GM19468 (cell line): ENCODE measurements at regions not wholly inside any gene's neighbourhood (a gene's known extent, or its start where the extent isn't known, plus 50 kb on each side); places are given as distances from the start of the nearest gene placed in this dataset.

Experiments used
- ATAC-seq: cut with Tn5 transposase; IDR thresholded peaks from one replicate; pipeline ENCODE4 v1.9.1; 2021; ENCODE audit warnings: mild to moderate bottlenecking, moderate library complexity, moderate number of reproducible peaks; ENCODE audit not compliant: unreplicated experiment; ENCODE audit errors: extremely low read depth

DNA sequence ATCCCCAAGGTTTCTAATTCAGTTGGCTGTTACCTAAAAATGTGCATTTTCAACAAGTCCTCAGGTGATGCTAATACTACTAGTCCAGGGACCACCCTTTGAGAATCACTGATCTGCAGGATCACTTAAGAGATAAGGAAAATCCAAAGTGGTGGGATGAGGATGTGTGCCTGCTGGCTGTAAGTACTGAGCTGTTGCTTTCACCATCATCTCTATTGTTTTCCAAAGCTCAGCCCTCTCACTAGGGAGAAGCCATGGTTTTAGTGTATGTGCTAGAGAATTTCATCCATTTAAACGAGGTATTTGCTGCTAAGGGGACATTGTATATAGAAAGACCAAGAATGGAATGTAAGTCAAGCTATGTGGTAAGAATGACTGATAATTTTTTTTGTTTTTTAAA lies 202.3 kb downstream of the KIF21A start:
- ATAC-seq: no peak

DNA sequence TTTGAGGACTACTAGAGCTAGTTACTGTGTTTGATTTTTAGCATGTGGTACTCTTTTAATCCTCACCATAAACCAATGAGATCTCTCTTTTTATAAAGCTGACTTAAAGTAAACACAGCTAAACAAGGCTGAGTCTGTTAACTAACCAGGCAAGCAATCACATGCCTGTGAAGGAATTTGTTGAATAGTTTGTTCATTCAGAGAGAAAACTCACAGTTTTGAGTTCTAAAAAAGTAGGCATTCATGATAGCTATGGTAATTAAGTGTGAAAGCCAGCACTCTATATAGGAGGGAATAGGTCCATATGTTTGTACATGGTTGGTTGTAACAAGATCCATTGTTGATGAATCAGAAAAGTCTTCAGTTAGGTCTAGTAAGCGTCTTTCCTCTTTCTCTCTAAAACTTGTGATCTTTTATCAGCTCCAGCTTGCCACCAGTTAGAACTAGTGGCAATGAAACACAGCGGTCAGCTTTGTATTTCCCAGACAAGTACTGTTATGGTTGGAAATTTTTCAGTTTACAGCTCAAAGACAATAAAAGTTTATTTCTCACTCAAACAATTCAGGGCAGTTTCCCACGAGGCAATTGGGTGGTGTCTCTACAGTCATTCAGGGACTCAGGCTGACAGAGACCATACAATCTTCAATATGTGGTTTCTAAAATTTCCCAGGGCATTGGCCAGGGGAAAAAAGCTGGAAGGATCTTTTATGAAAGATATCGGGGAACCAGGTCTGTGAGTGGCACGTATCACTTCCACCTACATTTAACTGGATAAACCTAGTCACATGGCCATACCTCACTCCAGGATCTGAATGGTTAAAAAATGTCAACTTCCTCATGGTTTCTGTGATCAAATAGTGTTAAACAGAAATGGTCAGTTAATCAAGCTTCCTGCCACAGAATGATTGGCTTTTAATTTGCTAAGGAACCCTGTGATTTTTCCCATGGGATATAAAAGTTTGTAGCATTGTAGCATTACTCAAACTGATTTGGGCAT lies 203.1 kb downstream of the KIF21A start:
- no peak for ATAC-seq

DNA sequence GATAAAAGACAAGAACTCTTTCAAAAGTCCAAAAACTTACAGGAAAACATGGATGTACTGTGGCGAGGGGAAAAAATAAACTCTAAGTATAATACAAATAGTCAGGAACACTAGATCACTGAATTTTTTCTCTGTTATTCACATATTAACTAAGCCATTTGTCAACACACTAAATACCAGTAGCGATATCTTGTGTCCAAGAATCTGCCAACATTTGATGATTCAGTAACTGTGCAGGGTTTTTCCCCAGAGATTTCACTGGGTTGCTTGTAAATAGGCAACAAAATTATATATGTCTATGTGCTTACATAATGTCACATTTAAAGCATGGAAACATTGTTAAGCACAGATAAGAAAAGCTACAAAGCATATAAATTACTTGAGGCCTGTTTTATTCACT lies 205.9 kb downstream of the KIF21A start:
- no peak for ATAC-seq

DNA sequence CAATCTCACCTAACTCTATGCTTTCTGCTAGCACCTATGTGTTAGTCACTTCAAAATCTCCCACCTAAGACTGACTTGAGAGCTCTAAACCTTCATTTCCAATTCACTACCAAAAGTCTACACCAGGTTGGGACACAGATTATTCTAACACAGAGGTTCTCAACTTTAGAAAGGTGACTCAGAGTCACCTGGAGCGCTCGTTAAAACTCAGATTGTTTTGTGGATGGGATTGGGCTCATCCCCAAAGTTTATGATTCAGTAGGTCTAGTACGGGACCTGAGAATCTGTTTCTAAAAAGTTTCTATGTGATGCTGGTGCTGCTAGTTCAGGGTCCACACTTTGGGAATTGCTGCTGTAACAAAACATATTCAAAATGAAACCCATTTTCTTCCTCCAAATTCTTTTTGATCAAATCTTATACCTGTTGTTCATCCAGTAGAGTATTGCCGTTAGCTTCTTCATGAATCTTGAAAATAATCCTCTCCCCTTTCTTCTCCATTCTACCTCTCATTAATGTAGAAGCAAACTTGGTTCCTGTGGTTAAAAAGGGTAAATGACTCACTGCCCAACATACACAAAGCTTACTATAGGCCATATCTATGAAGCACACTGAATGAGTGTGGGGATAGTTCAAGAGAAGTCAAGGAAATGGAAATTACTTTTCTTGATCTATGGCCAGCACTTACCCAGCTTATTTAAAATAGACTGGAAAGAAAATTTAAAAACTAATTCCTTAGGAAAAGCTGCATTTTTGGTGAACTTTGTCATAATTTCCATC lies 206.7 kb downstream of the KIF21A start:
- ATAC-seq: no peak

DNA sequence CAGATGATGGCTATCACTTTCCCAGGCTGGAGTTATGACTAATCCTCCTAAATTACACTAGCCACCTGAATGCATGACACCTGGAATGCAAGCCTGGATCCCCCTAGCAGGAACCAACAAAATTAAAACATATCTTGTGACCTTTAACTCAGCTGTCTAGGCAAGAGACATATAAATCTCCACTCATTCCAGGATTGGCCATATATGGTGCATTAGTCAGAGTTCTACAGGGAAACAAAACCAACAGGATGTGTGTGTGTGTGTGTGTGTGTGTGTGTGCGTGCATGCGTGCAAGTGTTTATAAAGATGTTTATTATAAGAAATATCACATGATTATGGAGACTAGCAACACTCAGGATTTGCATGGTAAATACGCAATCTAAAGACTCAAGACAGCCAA lies 212.8 kb downstream of the KIF21A start:
- no peak for ATAC-seq

DNA sequence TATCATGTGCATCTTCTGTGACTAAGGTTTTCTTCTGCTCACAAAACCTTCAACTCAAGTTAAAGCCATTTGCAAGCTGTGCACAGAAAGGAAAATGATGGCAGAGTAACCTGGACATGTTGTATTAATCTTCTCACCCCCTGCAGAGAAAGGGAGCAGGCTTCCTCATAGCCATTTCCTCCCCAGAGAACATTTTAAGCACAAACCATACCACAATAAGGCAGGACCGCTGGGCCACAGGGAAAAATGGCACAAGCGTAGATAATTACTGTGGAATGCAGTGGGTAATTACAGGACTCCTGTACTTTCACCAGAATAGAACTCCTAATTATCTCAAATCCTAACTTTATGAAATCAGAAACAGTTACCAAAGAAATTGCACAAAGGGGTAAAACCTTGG lies 215.7 kb downstream of the KIF21A start:
- no peak for ATAC-seq

DNA sequence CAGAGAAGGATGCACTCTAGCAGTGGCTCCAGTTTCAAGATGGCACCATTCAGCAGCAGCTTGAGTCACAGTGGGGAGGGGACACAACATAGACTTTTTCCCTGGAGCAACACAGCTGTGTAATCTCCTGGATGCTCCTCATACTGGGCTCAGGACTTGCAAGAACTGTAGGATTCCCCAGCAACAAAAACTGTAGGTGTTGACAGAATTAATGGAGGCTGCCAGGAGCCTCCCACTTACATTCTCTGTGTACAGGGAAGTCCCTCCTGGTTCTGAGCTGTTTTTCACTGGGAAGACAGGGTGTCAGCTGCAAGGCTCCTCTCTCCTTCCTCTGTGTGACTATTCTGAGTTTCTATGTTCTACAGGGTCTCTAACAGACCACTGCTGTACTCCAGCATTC lies 217.9 kb downstream of the KIF21A start:
- no peak for ATAC-seq

DNA sequence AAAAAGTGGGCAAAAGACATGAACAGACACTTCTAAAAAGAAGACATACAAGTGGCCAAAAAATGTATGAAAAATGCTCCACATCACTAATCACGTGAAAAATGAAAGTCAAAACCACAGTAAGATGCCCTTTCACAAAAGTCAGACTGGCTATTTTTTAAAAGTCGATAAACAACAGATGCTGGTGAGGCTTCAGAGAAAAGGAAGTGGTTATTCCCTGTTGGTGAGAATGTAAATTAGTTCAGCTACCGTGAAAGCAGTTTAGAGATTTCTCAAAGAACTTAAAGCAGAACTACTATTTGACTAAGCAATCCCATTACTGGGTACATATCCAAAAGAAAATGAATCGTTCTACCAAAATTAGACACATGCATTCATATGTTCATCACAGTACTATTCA lies 237.0 kb downstream of the KIF21A start:
- no peak for ATAC-seq

DNA sequence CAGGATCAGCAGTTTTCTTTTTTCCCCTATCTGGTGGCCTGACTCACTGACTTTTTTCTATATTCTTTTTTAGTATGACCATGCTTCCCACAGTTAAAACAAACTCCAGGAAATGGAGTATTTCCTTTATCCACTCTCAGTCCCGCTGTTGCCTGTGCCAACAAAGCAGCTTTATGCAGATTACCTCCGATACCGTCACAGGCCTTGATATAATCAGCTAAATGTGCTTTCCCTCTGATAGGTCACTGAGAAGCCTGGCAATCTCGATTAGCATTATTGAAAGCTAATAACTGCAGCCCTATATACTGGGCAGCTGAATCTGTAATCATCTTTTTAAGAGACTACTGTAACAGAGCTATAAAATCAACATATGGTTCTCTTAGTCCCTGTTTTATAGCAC lies 243.6 kb downstream of the KIF21A start:
- no peak for ATAC-seq

DNA sequence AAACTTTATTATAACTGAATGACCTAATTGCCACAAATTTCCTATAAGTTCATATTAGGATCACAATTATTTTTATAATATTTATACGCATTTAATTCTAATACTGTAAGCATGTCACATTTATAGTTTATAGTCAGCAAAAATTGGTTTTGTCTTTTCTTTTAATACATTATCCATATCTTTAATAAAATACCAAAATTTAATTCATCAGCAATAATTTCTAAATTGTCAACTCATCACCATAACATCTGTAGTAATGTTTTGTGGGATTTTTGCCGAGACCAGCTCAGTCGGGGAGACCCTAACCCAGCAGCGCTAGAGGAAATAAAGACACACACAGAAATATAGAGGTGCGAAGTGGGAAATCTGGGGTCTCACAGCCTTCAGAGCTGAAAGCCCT lies 254.2 kb downstream of the KIF21A start:
- no peak for ATAC-seq

DNA sequence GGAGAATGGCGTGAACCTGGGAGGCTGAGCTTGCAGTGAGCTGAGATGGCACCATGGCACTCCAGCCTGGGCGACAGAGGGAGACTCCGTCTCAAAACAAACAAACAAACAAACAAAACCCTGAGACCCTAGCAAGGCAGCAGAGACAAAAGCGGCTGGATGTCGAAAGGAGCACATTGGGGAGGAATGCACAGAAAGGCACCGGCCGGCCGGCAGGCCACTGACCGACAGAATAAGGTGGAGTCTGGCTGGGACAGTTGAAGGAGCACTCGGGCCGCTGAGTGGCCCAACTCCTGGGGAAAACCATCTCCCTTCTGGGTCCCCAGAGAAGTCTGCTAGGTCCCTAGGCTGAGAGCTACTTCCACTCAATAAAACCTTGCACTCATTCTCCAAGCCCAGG lies 256.2 kb downstream of the KIF21A start:
- ATAC-seq: no peak

DNA sequence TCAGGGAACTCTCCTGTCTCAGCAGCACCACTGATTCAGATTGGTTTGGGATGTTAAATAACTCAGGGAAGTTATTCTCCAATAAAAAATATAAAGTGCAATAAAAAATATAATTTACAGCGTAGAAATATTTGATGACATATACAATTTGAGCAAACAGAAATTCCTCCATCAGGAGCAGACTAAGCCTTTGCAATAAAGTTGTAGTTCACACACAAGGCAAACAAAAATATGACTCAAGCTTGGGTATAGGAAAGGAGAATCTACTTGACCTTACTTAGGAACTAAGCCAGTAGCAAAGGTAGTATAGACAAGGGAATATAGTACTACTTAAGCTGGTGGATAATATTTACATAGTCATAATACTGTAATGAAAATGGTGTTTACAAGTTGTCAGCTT lies 264.1 kb downstream of the KIF21A start:
- ATAC-seq: no peak

DNA sequence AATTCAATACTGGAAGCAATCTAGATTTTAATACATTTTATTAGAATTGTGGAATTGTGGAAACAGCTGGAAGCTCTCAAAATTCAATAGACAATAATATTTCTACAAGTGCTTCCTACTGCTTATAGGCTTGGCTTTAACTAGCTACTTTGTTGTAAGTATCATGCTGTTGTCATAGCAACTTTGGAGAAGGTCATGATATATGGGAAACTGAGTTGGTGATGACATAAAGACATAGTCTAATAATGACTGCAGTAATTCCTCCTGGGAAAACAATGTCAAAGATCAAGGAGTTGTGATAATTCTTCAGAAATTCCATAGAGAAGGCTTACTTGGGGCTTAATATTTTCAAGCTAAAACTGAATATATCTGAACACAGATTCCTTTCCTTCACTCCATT lies 266.6 kb downstream of the KIF21A start:
- no peak for ATAC-seq

DNA sequence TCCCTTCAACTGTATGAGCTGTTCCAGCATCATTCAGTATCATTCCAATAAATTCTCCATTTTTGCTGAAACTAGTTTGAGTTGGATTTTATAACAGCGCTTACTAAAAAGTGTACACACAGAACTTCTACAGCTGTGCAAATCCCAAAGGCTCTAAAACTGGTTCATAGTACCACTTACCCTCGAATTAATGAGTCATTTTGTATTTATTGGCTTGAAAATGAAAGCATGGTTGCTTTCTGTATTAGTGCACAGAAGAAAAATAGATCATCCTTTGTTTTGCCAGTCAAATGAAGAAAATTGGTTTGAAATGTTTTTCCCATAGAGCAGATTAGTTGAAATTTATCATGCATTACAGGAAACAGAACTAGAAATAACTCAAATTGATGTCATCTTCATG lies 268.3 kb upstream of the CPNE8 start:
- peak; percentile 40 for ATAC-seq

DNA sequence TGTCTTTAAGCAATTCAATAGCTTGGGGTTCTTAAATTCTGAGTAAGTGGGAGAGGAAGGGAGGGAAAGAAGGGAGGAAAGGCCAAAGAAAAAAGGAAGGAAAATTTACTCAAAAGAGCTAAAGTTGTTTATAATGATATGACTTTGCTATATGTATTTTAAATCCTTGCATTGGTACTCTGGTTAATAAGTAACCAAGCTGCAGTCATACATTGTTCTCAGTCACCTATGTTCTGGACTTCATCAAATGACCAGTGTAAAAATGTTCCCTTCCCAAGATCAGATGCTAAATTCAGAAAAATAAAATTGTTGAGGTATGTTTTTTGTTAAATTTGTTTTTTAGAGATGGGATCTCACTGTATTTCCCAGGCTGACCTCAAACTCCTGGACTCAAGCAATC lies 259.9 kb upstream of the CPNE8 start:
- ATAC-seq: no peak

DNA sequence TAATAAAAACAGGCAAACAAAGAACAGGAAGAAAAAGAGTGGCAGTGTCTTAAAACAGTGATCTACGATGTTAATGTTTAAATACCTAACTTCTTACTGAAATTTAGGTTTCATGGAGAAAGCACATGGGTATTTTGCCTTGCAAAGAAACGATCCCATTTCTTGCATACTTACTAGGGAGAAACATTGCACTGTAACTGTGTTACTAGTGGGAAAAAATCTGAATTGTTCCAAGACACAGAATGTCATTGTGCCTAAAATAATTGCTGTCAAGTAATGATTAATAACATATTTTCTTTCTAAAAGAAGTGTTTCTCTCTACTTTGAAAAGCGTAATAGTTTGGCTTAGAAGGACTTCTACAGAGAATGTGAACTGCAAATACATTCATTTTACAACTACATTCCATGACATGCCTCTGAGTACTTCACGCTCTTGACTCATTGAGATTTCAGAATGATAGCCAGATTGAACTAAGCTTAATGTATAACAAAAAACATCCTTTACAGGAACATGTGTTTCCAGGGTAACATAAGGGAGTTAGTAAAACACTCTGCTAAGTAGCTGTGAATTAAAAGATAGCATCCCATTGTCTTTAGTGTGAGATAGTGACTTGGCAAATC lies 256.2 kb upstream of the CPNE8 start:
- no peak for ATAC-seq

DNA sequence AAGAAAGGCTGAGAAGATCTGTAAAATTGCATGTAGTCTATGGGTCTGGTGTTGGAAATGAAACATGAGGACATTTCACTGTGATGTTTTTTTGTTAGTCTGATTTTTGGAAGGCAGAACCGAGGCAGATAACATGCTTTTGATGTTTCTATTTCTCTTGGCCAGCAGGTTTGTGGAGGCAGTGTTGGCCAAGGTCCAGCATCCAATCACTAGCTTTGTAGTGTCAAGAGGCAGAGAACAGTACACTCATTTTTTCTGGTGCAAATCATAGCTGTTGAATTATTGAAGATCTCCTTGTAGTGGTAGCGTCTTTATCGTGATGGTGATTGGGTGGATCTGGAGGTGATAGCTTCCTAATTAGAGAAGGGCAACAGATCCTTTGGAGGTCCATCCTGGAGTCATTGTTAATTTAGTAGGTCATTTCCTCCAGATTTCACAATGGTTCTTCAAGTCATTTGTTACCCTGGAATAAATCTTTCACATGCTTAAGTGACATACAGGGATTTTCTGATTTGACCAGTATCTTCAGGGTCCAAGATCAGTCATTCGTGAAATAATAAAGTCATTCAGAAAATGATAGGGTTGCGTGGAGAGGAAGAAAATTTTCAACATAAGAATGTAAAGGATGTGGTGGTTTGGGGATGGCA lies 252.4 kb upstream of the CPNE8 start:
- no peak for ATAC-seq

DNA sequence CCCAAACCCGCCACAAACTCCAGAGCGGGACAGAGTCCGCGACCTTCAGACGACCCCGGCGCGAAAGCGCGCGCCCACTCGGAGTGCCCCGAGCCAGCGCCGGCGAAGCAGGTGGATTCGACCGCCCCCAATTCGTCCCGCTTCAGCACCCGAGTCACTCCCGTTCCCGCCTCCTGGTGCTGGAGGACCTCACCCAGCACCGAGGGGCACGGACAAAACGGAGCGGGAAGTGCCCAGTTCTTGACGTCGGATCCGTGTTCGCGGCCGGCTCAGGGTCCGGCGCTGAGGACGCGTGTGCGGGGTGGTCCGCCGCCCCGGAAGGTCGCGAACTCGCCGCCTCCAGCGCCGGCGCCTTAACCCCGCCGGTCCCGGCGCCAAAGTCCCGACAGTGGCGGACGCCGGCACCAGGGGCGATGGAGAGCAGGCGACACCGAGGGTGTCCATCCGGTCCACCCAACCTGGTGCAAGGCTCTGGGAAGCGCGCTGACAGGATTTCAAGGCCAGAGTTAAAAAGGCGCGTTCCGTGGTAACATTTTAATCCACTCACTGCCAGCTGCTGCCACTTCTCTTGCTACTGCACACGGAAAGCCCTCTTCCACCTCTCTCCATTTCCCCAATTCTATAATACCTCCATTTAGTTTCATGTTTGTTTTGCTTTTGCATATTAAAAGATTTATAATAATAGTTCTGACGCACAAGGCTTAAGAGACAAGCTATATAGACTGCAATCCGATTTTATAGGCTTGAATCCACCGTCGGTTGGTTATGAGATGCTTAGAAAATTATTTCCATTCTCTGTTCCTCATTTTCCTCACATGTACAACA lies 240.0 kb upstream of the CPNE8 start:
- peak; percentile 49 for ATAC-seq

DNA sequence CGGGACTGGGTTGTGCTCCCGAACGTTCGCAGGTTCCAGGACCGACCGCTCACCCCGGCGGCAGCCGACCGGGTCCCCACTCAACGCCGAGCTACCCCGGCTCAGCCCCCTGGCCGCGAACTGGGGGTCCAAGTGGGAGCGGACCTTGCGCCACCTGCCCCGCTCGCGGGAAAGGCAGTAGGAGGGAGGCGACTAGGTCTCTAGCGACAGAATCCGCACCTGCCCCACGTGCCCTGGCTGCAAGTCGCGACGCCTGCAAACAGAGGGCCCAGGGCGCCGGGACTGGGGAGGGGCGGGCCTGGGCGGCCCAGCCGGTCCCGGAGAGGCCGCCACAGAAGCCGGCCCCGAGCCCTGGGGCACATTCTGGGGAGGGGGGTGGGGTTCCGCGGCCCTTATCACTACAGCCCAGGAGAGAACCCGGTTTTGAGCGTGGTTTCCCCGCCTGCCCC lies 239.2 kb upstream of the CPNE8 start:
- ATAC-seq: no peak

DNA sequence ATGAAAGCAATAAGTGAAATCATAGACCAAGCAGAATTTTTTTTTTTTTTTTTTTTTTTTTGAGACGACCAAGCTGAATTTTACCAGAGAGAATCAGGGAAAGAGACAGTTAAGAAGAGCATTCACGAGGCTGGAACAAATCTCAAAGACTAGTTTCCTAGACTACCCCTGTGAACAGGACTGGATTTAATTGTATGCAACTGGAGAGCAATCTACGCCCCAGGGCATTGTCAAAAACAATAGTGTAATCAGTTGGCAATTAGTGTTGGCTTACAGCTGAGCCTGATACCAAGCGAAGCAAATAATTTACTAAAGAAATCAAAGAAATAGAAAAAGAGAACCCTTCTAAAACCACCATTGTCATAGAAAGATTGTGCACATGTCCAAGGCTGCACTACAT lies 232.9 kb upstream of the CPNE8 start:
- no peak for ATAC-seq
